ENCODE measurements at regions not wholly inside any gene's neighbourhood (a gene's known extent, or its start where the extent isn't known, plus 50 kb on each side); places are given as distances from the start of the nearest gene placed in this dataset.
"Not testable (repeated sequence)": the region's sequence is repeated elsewhere in the genome, so short reads cannot be mapped to it uniquely, and the experiment has no call there.

GRCh38 chr12:18008642-18009041 is 81.4 kb downstream of the RERGL start:
- DNase-seq, result no peak

- no peak for DNase-seq
Measured at GRCh38 chr12:17999174-17999801, 90.7 kb downstream of the RERGL start.

GRCh38 chr12:17992002-17992656 is 97.9 kb downstream of the RERGL start:
- DNase-seq, result peak; percentile 10

- no peak for DNase-seq
Measured at GRCh38 chr12:17982556-17982955, 107.4 kb downstream of the RERGL start.

GRCh38 chr12:17976202-17976601 is 113.8 kb downstream of the RERGL start:
- no peak for DNase-seq

- no peak for DNase-seq
Measured at GRCh38 chr12:17975763-17976162, 114.2 kb downstream of the RERGL start.

- DNase-seq, result no peak
Measured at GRCh38 chr12:17975239-17975638, 114.8 kb downstream of the RERGL start.

- DNase-seq, result no peak
Measured at GRCh38 chr12:17971850-17972249, 118.1 kb downstream of the RERGL start.

- DNase-seq, result no peak
Measured at GRCh38 chr12:17954788-17955187, 135.2 kb downstream of the RERGL start.

- DNase-seq, result no peak
Measured at GRCh38 chr12:17950898-17951297, 139.1 kb downstream of the RERGL start.

- no peak for DNase-seq
Measured at GRCh38 chr12:17949558-17950141, 140.3 kb downstream of the RERGL start.

- DNase-seq, result no peak
Measured at GRCh38 chr12:17928708-17929366, 161.2 kb downstream of the RERGL start.

GRCh38 chr12:17918013-17918412 is 172.0 kb downstream of the RERGL start:
- no peak for DNase-seq

GRCh38 chr12:17884581-17884980 is 205.4 kb downstream of the RERGL start:
- DNase-seq, result no peak

GRCh38 chr12:17878714-17879113 is 211.3 kb downstream of the RERGL start:
- DNase-seq, result no peak

GRCh38 chr12:17875230-17875629 is 214.8 kb downstream of the RERGL start:
- no peak for DNase-seq

- DNase-seq, result no peak
Measured at GRCh38 chr12:17866802-17867201, 223.2 kb downstream of the RERGL start.

GRCh38 chr12:17855548-17855947 is 234.4 kb downstream of the RERGL start:
- DNase-seq, result not testable (repeated sequence)

GRCh38 chr12:17853054-17853453 is 236.9 kb downstream of the RERGL start:
- no peak for DNase-seq

GRCh38 chr12:17841496-17841895 is 248.5 kb downstream of the RERGL start:
- DNase-seq, result no peak

- DNase-seq, result no peak
Measured at GRCh38 chr12:17829813-17830212, 260.2 kb downstream of the RERGL start.

- no peak for DNase-seq
Measured at GRCh38 chr12:17818931-17819330, 271.1 kb downstream of the RERGL start.

GRCh38 chr12:17810399-17810798 is 279.6 kb downstream of the RERGL start:
- no peak for DNase-seq

- DNase-seq, result no peak
Measured at GRCh38 chr12:17809206-17809605, 280.8 kb downstream of the RERGL start.
